Prostate gland (tissue), 2 donors: ENCODE measurements at regions not wholly inside any gene's neighbourhood (a gene's known extent, or its start where the extent isn't known, plus 50 kb on each side); places are given as distances from the start of the nearest gene placed in this dataset.

Experiments used
- POLR2A ChIP-seq: fragments of 450-650 bp; IDR thresholded peaks from one replicate; pipeline ENCODE4 v1.6.1; 2016; ENCODE audit warnings: antibody characterized with exemption, mild to moderate bottlenecking
- TF ChIP-seq, protein P1 (sequence below), 4 experiments: fragments of 200-600 bp in 2 of 4; fragments of 450-650 bp in 2 of 4; sonication (generic) in 2 of 4; IDR thresholded peaks; 1 replicate in 3 of 4; 2 replicates in 1 of 4; pipeline ENCODE4 v1.5.1; 2016 to 2019; ENCODE audit warnings: antibody characterized with exemption in 4 of 4, mild to moderate bottlenecking in 2 of 4, moderate library complexity in 2 of 4

DNA sequence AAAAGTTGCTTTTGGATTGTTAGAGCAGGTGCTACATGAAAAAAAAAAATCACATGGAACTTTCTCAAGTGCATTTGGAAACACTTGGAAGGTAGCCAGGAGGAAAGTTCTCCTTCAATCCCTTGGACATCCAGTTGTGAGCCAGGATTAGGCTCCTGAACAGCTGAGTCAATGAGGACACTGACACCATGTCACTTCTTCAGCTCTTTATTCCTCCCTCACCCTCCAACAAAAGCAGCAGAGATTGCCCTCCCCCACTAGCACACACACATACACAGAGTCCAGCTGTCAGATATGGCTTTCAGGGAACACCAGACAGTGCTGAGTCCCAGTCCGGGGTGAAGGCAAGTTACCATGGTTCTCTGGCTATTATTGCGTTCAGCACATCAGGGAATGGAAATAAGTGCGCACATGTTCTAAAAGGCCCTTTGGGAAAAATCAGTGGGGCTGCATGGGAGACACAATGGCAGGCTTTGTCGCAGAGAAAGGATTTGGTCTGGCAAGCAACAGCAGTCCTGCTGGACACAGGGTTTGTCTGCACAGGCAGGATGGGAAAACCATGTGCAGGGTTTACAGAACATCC, 124.7 kb upstream of the MARCKS start:
- TF ChIP-seq, protein P1, sequence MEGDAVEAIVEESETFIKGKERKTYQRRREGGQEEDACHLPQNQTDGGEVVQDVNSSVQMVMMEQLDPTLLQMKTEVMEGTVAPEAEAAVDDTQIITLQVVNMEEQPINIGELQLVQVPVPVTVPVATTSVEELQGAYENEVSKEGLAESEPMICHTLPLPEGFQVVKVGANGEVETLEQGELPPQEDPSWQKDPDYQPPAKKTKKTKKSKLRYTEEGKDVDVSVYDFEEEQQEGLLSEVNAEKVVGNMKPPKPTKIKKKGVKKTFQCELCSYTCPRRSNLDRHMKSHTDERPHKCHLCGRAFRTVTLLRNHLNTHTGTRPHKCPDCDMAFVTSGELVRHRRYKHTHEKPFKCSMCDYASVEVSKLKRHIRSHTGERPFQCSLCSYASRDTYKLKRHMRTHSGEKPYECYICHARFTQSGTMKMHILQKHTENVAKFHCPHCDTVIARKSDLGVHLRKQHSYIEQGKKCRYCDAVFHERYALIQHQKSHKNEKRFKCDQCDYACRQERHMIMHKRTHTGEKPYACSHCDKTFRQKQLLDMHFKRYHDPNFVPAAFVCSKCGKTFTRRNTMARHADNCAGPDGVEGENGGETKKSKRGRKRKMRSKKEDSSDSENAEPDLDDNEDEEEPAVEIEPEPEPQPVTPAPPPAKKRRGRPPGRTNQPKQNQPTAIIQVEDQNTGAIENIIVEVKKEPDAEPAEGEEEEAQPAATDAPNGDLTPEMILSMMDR (IDR thresholded peaks at IDR 0.05) = no peak
- TF ChIP-seq POLR2A = no peak
